GM13977 (cell line): ENCODE measurements at regions not wholly inside any gene's neighbourhood (a gene's known extent, or its start where the extent isn't known, plus 50 kb on each side); places are given as distances from the start of the nearest gene placed in this dataset.

Experiments
- DNase-seq: peaks from one replicate; pipeline ENCODE4 v3.0.0; 2012; ENCODE audit warnings: low spot score
- in situ Hi-C: fragments of 300-500 bp; cut with MboI; formaldehyde crosslinking; loops from one replicate; pipeline ENCODE4 v1.12.0; 2022; ENCODE audit warnings: low sequenced_read_pairs, low pct_unique_long_range_greater_than_20kb, mixed read lengths, inconsistent platforms; ENCODE audit not compliant: unreplicated experiment
- TF ChIP-seq, protein P1 (sequence below): IDR thresholded peaks from 2 replicates; pipeline ENCODE4 v1.5.1; 2012; ENCODE audit warnings: mild to moderate bottlenecking, control low read depth; ENCODE audit not compliant: insufficient read depth; ENCODE audit errors: extremely low read depth, missing control alignments

DNA sequence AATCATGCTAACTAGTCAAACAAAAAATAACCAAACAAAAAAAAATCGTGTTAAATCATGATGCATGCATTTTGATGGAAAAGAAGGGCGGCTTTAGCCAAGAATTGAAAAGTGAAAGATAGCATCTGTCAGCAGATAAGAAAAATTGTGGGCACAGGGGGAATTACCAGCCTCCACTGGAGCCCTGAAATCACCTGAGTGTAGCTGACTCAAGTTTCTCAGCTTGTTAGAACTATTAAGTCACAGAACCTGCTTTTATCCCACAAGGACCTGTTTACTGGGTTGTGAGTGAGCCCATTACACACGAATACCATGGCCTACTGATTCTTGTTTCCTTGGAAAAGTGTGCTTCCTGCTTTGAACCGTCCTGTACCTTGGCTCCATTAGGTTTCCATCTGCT lies 85.2 kb downstream of the COX18 start:
- TF ChIP-seq, protein P1, sequence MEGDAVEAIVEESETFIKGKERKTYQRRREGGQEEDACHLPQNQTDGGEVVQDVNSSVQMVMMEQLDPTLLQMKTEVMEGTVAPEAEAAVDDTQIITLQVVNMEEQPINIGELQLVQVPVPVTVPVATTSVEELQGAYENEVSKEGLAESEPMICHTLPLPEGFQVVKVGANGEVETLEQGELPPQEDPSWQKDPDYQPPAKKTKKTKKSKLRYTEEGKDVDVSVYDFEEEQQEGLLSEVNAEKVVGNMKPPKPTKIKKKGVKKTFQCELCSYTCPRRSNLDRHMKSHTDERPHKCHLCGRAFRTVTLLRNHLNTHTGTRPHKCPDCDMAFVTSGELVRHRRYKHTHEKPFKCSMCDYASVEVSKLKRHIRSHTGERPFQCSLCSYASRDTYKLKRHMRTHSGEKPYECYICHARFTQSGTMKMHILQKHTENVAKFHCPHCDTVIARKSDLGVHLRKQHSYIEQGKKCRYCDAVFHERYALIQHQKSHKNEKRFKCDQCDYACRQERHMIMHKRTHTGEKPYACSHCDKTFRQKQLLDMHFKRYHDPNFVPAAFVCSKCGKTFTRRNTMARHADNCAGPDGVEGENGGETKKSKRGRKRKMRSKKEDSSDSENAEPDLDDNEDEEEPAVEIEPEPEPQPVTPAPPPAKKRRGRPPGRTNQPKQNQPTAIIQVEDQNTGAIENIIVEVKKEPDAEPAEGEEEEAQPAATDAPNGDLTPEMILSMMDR: no peak
- DNase-seq: no peak
- in situ Hi-C loops: no loop called here

DNA sequence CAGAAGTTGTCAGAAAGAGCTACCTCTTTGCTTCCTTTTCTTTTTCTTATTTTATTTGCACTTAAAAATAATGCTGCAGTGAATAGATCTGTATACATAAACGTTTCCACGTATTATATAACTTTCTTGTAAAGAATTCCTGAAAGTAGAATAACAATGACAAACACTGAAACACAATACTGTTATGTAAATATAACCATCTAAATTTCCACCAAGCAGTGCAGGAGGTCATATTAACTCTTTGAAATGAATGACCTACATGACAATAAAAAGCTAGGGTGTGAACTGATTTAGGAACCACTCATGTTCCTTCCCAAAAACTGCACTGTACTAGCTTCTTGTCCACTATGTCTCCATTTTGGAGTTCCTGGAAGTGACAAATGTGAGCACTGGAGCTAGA lies 85.8 kb downstream of the COX18 start:
- in situ Hi-C loops: no loop called here
- TF ChIP-seq, protein P1: no peak
- no peak for DNase-seq

DNA sequence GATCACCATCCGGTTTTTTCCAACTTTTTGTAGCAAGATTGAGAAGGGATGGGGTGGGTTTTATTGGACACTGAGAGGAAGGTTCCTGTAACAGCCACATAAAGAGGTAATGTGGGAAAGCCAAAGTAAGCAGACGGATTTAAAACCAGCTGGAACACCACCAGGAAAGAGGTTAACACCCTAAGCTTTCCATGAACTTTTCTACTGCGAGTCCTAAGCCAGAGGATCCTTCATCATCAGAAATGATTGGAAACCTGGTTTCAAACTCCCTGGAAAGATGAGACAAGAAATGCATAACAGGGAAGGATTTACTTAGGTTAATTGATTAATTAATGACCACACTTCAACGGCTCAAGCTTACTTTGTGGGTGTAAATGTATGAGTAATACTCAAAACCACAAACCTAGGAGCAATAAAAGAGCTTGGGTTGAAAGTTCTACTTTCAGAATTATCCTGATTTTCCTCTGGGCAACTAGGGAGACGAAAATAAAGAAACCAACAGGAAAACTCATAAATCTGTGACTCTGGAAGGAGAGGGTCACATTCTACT lies 91.5 kb downstream of the COX18 start:
- TF ChIP-seq, protein P1: no peak
- DNase-seq: no peak
- in situ Hi-C loops: no loop called here

DNA sequence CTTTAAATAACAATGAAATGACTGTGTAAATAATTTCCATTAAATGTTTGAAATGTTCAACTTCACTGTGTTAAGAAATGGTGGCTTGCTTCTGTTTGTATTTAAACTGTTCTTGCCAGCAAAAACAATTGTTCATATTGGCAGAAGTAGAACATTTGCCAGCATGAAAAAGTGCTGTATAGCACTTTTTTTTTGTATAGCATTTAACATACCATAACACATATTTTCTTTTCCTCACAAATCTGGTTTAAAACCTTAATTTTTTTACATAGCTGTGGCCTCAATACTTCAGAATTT lies 94.1 kb downstream of the COX18 start:
- DNase-seq: no peak
- TF ChIP-seq, protein P1: no peak
- in situ Hi-C loops: no loop called here

DNA sequence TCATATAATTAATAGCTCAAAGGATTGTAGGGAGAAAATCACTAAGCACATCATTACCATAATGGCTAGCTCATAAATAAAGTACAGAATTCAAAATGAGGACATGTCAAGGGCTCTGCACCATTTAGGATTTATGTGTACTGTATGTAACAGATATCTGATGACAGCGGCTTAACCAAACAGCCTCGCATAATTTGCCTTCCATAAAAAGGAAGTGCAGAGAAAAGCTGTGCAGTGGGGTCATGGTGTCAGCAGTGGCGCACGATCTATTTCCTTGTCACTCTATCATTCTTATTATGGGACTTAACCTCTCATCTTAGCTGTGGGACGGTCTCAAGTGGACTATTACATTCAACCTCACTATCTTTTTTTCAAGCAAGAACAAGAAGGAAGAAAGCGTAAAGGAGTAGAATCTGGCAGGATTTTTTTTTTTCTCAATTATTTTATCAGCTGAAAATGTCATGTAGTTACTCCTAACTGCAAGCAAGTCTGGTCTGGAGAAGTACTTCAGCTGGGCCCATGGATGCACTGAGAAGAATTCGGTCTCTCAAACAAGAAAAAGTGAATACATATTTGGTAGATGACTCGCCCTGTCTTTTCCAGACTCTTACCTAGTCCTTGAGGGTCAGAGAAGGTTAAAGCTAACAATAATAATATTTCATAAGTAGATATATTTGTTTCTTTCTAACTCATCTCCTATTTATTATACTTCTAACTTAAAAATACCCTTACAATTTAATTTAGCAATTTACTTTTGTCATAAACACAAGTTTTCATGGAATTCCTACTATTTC lies 94.6 kb downstream of the COX18 start:
- in situ Hi-C loops: no loop called here
- DNase-seq: no peak
- TF ChIP-seq, protein P1: no peak

DNA sequence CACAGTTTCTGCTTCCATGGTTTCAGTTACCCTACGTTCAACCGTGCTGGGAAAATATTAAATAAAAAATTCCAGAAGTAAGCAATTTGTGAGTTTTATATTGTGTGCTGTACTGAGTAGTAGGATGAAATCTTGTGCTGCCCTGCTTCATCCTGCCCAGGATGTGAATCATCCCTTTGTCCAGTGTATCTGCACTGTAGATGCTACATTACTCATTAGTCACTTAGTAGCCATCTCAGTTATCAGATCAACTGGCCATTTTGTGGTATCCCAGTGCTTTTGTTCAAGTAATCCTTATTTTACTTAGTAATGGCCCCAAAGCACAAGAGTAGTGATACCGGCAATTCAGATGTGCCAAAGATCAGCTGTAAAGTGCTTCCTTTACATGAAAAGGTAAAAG lies 97.9 kb downstream of the COX18 start:
- TF ChIP-seq, protein P1: no peak
- in situ Hi-C loops: no loop called here
- no peak for DNase-seq
